ENCODE measurements at regions not wholly inside any gene's neighbourhood (a gene's known extent, or its start where the extent isn't known, plus 50 kb on each side); places are given as distances from the start of the nearest gene placed in this dataset.

DNA sequence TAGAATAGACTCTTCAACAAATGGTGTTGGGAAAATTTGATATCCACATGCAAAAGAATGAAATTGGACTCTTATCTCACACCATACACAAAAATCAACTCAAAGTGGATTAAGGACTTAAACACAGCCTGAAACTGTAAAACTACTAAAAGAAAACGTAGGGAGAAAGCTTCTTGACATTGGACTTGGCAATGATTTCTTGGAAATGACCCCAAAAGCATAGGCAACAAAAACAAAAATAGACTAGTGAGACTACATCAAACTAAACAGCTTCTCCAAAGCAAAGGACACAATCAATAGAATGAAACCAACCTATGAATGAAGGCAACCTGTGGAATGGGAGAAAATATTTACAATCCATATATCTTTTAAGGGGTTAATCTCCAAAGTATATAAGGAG is 94.7 kb upstream of the INTU start:
- no peak for TF ChIP-seq EZH2phosphoT487 (IDR thresholded peaks at IDR 0.05; ENCODE audit: borderline replicate concordance, low read length)
- TF ChIP-seq, protein P1, sequence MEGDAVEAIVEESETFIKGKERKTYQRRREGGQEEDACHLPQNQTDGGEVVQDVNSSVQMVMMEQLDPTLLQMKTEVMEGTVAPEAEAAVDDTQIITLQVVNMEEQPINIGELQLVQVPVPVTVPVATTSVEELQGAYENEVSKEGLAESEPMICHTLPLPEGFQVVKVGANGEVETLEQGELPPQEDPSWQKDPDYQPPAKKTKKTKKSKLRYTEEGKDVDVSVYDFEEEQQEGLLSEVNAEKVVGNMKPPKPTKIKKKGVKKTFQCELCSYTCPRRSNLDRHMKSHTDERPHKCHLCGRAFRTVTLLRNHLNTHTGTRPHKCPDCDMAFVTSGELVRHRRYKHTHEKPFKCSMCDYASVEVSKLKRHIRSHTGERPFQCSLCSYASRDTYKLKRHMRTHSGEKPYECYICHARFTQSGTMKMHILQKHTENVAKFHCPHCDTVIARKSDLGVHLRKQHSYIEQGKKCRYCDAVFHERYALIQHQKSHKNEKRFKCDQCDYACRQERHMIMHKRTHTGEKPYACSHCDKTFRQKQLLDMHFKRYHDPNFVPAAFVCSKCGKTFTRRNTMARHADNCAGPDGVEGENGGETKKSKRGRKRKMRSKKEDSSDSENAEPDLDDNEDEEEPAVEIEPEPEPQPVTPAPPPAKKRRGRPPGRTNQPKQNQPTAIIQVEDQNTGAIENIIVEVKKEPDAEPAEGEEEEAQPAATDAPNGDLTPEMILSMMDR (IDR thresholded peaks at IDR 0.05; ENCODE audit: low read depth, low read length, poor library complexity, severe bottlenecking), result no peak
- Histone ChIP-seq H3K4me3 (ENCODE audit: low read length) (no peak overlapping the region), H3K36me3 (ENCODE audit: control insufficient read depth, low read length) (no peaks in the 10 kb centered on the region)

DNA sequence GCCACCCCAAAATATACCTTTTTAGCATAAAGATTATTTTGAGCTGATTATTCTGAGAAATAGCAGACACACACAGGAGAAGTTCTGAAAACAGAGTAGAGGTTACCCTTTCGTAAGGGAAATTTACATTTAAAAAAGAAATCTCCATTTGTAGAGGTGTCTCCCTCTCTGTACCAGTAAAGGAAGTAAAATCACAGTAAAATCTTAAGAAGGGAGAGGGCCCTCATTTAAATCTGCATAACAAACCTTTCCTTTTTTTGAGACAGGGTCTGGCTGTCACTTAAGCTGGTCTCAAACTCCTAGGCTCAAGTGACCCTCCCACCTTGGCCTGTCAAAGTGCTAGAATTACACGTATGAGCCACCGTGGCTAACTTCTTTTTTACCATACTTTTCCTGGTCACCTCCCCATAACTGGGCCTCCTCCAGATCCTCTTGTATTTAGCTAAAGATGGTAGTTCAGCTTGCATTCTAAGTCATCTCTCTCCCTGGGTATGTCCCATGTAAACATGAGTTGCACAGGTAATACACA is 92.2 kb upstream of the INTU start:
- Histone ChIP-seq H3K27me3 (ENCODE audit: control insufficient read depth, low read length) (peaks cover 4% of the 10 kb centered on the region; the same call in 1 of the 2 replicates), H3K9me2 (replicated peaks; ENCODE audit: control insufficient read depth, low read length) (no peaks in the 10 kb centered on the region), H3K4me1 (ENCODE audit: control insufficient read depth, low read length) (no peaks in the 10 kb centered on the region), H3K27ac (ENCODE audit: low read depth, low read length) (no peak overlapping the region), H3K4me3 (ENCODE audit: low read length) (no peak overlapping the region), H3F3A (ENCODE audit: control insufficient read depth, insufficient read depth) (no peaks in the 10 kb centered on the region), H4K20me1 (ENCODE audit: control insufficient read depth, insufficient read depth, low read depth, low read length) (no peaks in the 10 kb centered on the region), H3K4me2 (ENCODE audit: low read length) (no peak overlapping the region), H3K9me3 (ENCODE audit: control insufficient read depth, insufficient read depth, low read length) (no peaks in the 10 kb centered on the region), H3K79me2 (ENCODE audit: control insufficient read depth, low read length) (no peaks in the 10 kb centered on the region), H3K36me3 (ENCODE audit: control insufficient read depth, low read length) (no peaks in the 10 kb centered on the region)
- no peak for TF ChIP-seq EZH2phosphoT487 (IDR thresholded peaks at IDR 0.05; ENCODE audit: borderline replicate concordance, low read length)
- TF ChIP-seq, protein P1 (IDR thresholded peaks at IDR 0.05; ENCODE audit: low read depth, low read length, poor library complexity, severe bottlenecking), result no peak

More for the DNA sequence above, 94.7 kb upstream of the INTU start:
- Histone ChIP-seq H3K79me2 (ENCODE audit: control insufficient read depth, low read length) (no peaks in the 10 kb centered on the region), H4K20me1 (ENCODE audit: control insufficient read depth, insufficient read depth, low read depth, low read length) (no peaks in the 10 kb centered on the region), H3F3A (ENCODE audit: control insufficient read depth, insufficient read depth) (no peaks in the 10 kb centered on the region), H3K27ac (ENCODE audit: low read depth, low read length) (no peak overlapping the region), H3K4me2 (ENCODE audit: low read length) (no peak overlapping the region), H3K27me3 (ENCODE audit: control insufficient read depth, low read length) (peaks cover 4% of the 10 kb centered on the region; the same call in 1 of the 2 replicates), H3K4me1 (ENCODE audit: control insufficient read depth, low read length) (no peaks in the 10 kb centered on the region), H3K9me2 (replicated peaks; ENCODE audit: control insufficient read depth, low read length) (no peaks in the 10 kb centered on the region), H3K9me3 (ENCODE audit: control insufficient read depth, insufficient read depth, low read length) (no peaks in the 10 kb centered on the region)

DNA sequence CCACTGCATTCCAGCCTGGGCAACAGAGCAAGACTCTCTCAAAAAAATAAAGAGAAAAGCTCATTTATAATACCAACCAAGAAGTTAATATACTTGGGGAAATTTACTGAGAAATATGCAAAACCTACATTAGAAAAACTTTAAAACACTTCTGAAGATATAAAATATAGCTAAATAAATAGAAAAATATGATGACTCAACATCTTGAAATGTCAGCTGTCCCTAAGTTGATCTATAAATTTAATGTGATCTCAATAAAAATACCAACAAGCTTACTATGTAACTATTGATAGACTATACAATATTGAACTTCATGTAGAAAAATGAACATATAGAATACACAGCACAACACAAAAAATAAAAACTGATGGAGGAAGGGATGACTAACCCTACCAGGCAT is 87.5 kb upstream of the INTU start:
- Histone ChIP-seq H3K36me3 (ENCODE audit: control insufficient read depth, low read length) (no peaks in the 10 kb centered on the region), H3F3A (ENCODE audit: control insufficient read depth, insufficient read depth) (no peaks in the 10 kb centered on the region), H3K79me2 (ENCODE audit: control insufficient read depth, low read length) (no peaks in the 10 kb centered on the region), H3K27ac (ENCODE audit: low read depth, low read length) (no peak overlapping the region), H3K9me3 (ENCODE audit: control insufficient read depth, insufficient read depth, low read length) (no peaks in the 10 kb centered on the region), H3K9me2 (replicated peaks; ENCODE audit: control insufficient read depth, low read length) (no peaks in the 10 kb centered on the region), H4K20me1 (ENCODE audit: control insufficient read depth, insufficient read depth, low read depth, low read length) (no peaks in the 10 kb centered on the region), H3K4me2 (ENCODE audit: low read length) (no peak overlapping the region), H3K4me3 (ENCODE audit: low read length) (no peak overlapping the region), H3K4me1 (ENCODE audit: control insufficient read depth, low read length) (no peaks in the 10 kb centered on the region), H3K27me3 (ENCODE audit: control insufficient read depth, low read length) (no peaks in the 10 kb centered on the region)
- no peak for TF ChIP-seq EZH2phosphoT487 (IDR thresholded peaks at IDR 0.05; ENCODE audit: borderline replicate concordance, low read length)
- TF ChIP-seq, protein P1 (IDR thresholded peaks at IDR 0.05; ENCODE audit: low read depth, low read length, poor library complexity, severe bottlenecking), result no peak
